ENCODE measurements at regions not wholly inside any gene's neighbourhood (a gene's known extent, or its start where the extent isn't known, plus 50 kb on each side); places are given as distances from the start of the nearest gene placed in this dataset.

GRCh38 chr7:13442226-13442625 lies 547.2 kb downstream of the ETV1 start:
- peak; percentile 52 for DNase-seq (ENCODE audit: low read depth)

- DNase-seq (ENCODE audit: low read depth), result no peak
These were observed 541.8 kb downstream of the ETV1 start for GRCh38 chr7:13447637-13448036.

- no peak for DNase-seq (ENCODE audit: low read depth)
These were observed 541.2 kb downstream of the ETV1 start for GRCh38 chr7:13448243-13448642.

- DNase-seq (ENCODE audit: low read depth), result no peak
These were observed 540.0 kb downstream of the ETV1 start for GRCh38 chr7:13449460-13449859.

- DNase-seq (ENCODE audit: low read depth), result no peak
These were observed 534.4 kb downstream of the ETV1 start for GRCh38 chr7:13454916-13455592.

- no peak for DNase-seq (ENCODE audit: low read depth)
These were observed 531.7 kb downstream of the ETV1 start for GRCh38 chr7:13457790-13458189.

GRCh38 chr7:13466874-13467547 lies 522.5 kb downstream of the ETV1 start:
- DNase-seq (ENCODE audit: low read depth), result peak; percentile 24

GRCh38 chr7:13476881-13477444 lies 512.5 kb downstream of the ETV1 start:
- DNase-seq (ENCODE audit: low read depth), result peak; percentile 3

GRCh38 chr7:13489386-13489785 lies 500.1 kb downstream of the ETV1 start:
- no peak for DNase-seq (ENCODE audit: low read depth)

- no peak for DNase-seq (ENCODE audit: low read depth)
These were observed 492.5 kb downstream of the ETV1 start for GRCh38 chr7:13496976-13497375.

GRCh38 chr7:13508586-13508985 lies 480.9 kb downstream of the ETV1 start:
- DNase-seq (ENCODE audit: low read depth), result peak; percentile 30

GRCh38 chr7:13518738-13519137 lies 470.7 kb downstream of the ETV1 start:
- DNase-seq (ENCODE audit: low read depth), result no peak

GRCh38 chr7:13524076-13524475 lies 465.4 kb downstream of the ETV1 start:
- peak; percentile 41 for DNase-seq (ENCODE audit: low read depth)

- DNase-seq (ENCODE audit: low read depth), result no peak
These were observed 457.3 kb downstream of the ETV1 start for GRCh38 chr7:13532028-13532753.

- DNase-seq (ENCODE audit: low read depth), result no peak
These were observed 450.8 kb downstream of the ETV1 start for GRCh38 chr7:13538669-13539068.

- peak; percentile 54 for DNase-seq (ENCODE audit: low read depth)
These were observed 449.0 kb downstream of the ETV1 start for GRCh38 chr7:13540429-13540828.

- DNase-seq (ENCODE audit: low read depth), result peak; percentile 14
These were observed 448.1 kb downstream of the ETV1 start for GRCh38 chr7:13541326-13541725.

- DNase-seq (ENCODE audit: low read depth), result no peak
These were observed 447.0 kb downstream of the ETV1 start for GRCh38 chr7:13542451-13542850.

GRCh38 chr7:13551503-13551902 lies 438.0 kb downstream of the ETV1 start:
- peak; percentile 20 for DNase-seq (ENCODE audit: low read depth)

- DNase-seq (ENCODE audit: low read depth), result peak; percentile 22
These were observed 429.0 kb downstream of the ETV1 start for GRCh38 chr7:13560441-13560840.

GRCh38 chr7:13563257-13563656 lies 426.2 kb downstream of the ETV1 start:
- no peak for DNase-seq (ENCODE audit: low read depth)

- no peak for DNase-seq (ENCODE audit: low read depth)
These were observed 425.8 kb downstream of the ETV1 start for GRCh38 chr7:13563680-13564079.

Data from fibroblast of gingiva (primary cell).